ENCODE measurements at regions not wholly inside any gene's neighbourhood (a gene's known extent, or its start where the extent isn't known, plus 50 kb on each side); places are given as distances from the start of the nearest gene placed in this dataset.

DNA sequence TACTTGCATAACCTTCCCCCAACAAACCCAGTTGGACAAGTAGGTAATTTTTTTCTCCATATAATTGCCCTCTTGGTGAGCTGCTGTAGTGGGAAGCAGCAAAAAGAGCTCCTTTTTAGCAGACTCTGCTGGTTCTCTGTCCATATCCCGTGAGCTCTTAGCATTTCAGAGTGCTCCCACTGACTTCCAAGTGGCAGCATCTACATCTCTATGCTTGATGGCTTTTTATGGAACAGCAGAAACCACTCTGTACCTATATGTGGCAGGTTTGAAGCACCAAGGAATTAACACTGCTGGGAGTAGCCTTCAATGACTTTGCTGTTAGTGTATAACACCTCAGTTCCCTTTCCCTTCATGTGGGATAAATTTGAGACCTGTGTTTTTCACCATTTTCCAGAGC, 168.4 kb upstream of the NHS start:
- intact Hi-C loops (cut with micrococcal nuclease), result no loop called here
- CTCF ChIA-PET, result no interaction called here
- no TSS peak for BruUV-seq (replicated peaks)

DNA sequence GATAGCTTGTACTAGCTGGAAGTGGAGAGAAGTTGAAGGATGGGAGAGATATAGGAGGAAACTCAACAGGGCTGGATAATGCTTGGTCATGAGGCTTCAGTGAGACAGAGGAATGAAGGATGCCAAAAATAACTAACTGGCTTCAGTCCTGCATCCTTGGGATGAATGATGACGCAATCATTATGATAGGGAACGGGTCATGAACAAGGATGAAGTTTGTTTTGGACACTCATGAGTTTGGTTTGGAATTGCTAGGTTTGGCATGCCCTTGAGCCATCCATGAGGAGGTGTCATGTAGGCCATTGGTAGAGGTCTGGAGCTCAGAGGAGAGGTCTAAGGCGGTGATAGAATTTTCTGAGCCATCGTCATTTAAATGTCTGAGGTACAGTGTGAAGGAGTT, 160.0 kb upstream of the NHS start:
- POLR2A ChIA-PET (ENCODE audit: unreplicated experiment), result no interaction called here
- intact Hi-C loops (cut with micrococcal nuclease), result no loop called here
- Histone ChIP-seq H3K4me3 (ENCODE audit: low read length) (no peak overlapping the region), H3K36me3 (ENCODE audit: low read depth, low read length) (no peaks in the 10 kb centered on the region), H3K4me2 (ENCODE audit: low read length) (no peak overlapping the region), H3K27me3 (ENCODE audit: low read length) (no peaks in the 10 kb centered on the region), H4K20me1 (ENCODE audit: low read length) (no peaks in the 10 kb centered on the region), H3K9me3 (ENCODE audit: low read length) (no peaks in the 10 kb centered on the region), H3K79me2 (ENCODE audit: low read length) (no peaks in the 10 kb centered on the region), H3F3A (ENCODE audit: low read length, unreplicated experiment) (no peaks in the 10 kb centered on the region), H2AFZ (ENCODE audit: low read length) (no peak overlapping the region), H3K9me2 (replicated peaks; ENCODE audit: low read length) (no peaks in the 10 kb centered on the region), H3K9ac (ENCODE audit: low read length) (no peak overlapping the region), H3K27ac (ENCODE audit: low read length) (no peak overlapping the region), H3K4me1 (ENCODE audit: insufficient read depth, low read length) (no peaks in the 10 kb centered on the region; the same call in 1 of the 2 replicates)
- TF ChIP-seq CTCF (conservative IDR thresholded peaks at IDR 0.05; ENCODE audit: low read depth, low read length), result no peak
- TF ChIP-seq EZH2 (IDR thresholded peaks at IDR 0.05; ENCODE audit: low read length, unreplicated experiment), result no peak
- no peak for TF ChIP-seq EZH2phosphoT487 (IDR thresholded peaks at IDR 0.05; ENCODE audit: borderline replicate concordance, low read length)
- no peak for DNase-seq
- no peak for ATAC-seq
- CTCF ChIA-PET, result no interaction called here
- BruUV-seq (replicated peaks), result no TSS peak

More for the DNA sequence above, 168.4 kb upstream of the NHS start:
- H3K36me3 ChIP-seq (ENCODE audit: low read depth, low read length), result no peaks in the 10 kb centered on the region
- H3K4me3 ChIP-seq (ENCODE audit: low read length), result no peak overlapping the region
- ATAC-seq, result no peak
- H3F3A ChIP-seq (ENCODE audit: low read length, unreplicated experiment), result no peaks in the 10 kb centered on the region
- H3K27me3 ChIP-seq (ENCODE audit: low read length), result peaks cover 19% of the 10 kb centered on the region
- POLR2A ChIA-PET (ENCODE audit: unreplicated experiment), result no interaction called here
- H4K20me1 ChIP-seq (ENCODE audit: low read length), result no peaks in the 10 kb centered on the region
- H2AFZ ChIP-seq (ENCODE audit: low read length), result no peak overlapping the region
- no peak for TF ChIP-seq EZH2phosphoT487 (IDR thresholded peaks at IDR 0.05; ENCODE audit: borderline replicate concordance, low read length)
- no peak for TF ChIP-seq CTCF (conservative IDR thresholded peaks at IDR 0.05; ENCODE audit: low read depth, low read length)
- TF ChIP-seq EZH2 (IDR thresholded peaks at IDR 0.05; ENCODE audit: low read length, unreplicated experiment), result no peak
- no peaks in the 10 kb centered on the region for H3K9me3 ChIP-seq (ENCODE audit: low read length)
- no peak overlapping the region for H3K4me2 ChIP-seq (ENCODE audit: low read length)
- H3K4me1 ChIP-seq (ENCODE audit: insufficient read depth, low read length), result no peaks in the 10 kb centered on the region
- no peaks in the 10 kb centered on the region for H3K9me2 ChIP-seq (replicated peaks; ENCODE audit: low read length)
- H3K79me2 ChIP-seq (ENCODE audit: low read length), result no peaks in the 10 kb centered on the region
- H3K27ac ChIP-seq (ENCODE audit: low read length), result no peak overlapping the region
- no peak for DNase-seq
- H3K9ac ChIP-seq (ENCODE audit: low read length), result no peak overlapping the region

- ATAC-seq, result no peak
- TF ChIP-seq EZH2 (IDR thresholded peaks at IDR 0.05; ENCODE audit: low read length, unreplicated experiment) (no peak), CTCF (conservative IDR thresholded peaks at IDR 0.05; ENCODE audit: low read depth, low read length) (no peak), EZH2phosphoT487 (IDR thresholded peaks at IDR 0.05; ENCODE audit: borderline replicate concordance, low read length) (no peak)
- Histone ChIP-seq H3K27ac (ENCODE audit: low read length) (no peak overlapping the region), H3K9ac (ENCODE audit: low read length) (no peak overlapping the region), H3K79me2 (ENCODE audit: low read length) (no peaks in the 10 kb centered on the region), H3K4me2 (ENCODE audit: low read length) (no peak overlapping the region), H3K9me2 (replicated peaks; ENCODE audit: low read length) (no peaks in the 10 kb centered on the region), H3K4me3 (ENCODE audit: low read length) (no peak overlapping the region), H4K20me1 (ENCODE audit: low read length) (no peaks in the 10 kb centered on the region), H3K36me3 (ENCODE audit: low read depth, low read length) (no peaks in the 10 kb centered on the region), H3F3A (ENCODE audit: low read length, unreplicated experiment) (no peaks in the 10 kb centered on the region), H3K4me1 (ENCODE audit: insufficient read depth, low read length) (no peaks in the 10 kb centered on the region), H3K9me3 (ENCODE audit: low read length) (no peaks in the 10 kb centered on the region), H3K27me3 (ENCODE audit: low read length) (peaks cover 5% of the 10 kb centered on the region; the same call in 1 of the 2 replicates), H2AFZ (ENCODE audit: low read length) (no peak overlapping the region)
- CTCF ChIA-PET, result no interaction called here
- no TSS peak for BruUV-seq (replicated peaks)
- DNase-seq, result no peak
- POLR2A ChIA-PET (ENCODE audit: unreplicated experiment), result no interaction called here
- intact Hi-C loops (cut with micrococcal nuclease), result no loop called here
These were observed 148.3 kb upstream of the NHS start for GRCh38 chrX:17226736-17227135.

Measured in PC-3 (cell line).